Gastroesophageal sphincter (tissue), 3 donors: ENCODE measurements at regions not wholly inside any gene's neighbourhood (a gene's known extent, or its start where the extent isn't known, plus 50 kb on each side); places are given as distances from the start of the nearest gene placed in this dataset.

Source experiments
- CTCF ChIP-seq, 4 experiments: fragments of 200-600 bp in 2 of 4; fragments of 450-650 bp in 2 of 4; sonication (generic) in 1 of 4; IDR thresholded peaks; one replicate each; pipeline ENCODE4 v1.5.1; 2017 to 2019; ENCODE audit warnings: antibody characterized with exemption in 4 of 4, mild to moderate bottlenecking in 2 of 4, moderate library complexity in 2 of 4
- EP300 ChIP-seq: sonication (generic); formaldehyde crosslinking; IDR thresholded peaks from one replicate; pipeline ENCODE4 v1.6.1; 2017; ENCODE audit warnings: antibody characterized with exemption, mild to moderate bottlenecking
- POLR2A ChIP-seq, 2 donors: fragments of 450-650 bp; IDR thresholded peaks; one replicate each; pipeline ENCODE4 v1.6.1; 2017; ENCODE audit warnings: antibody characterized with exemption in 2 of 2, mild to moderate bottlenecking in 2 of 2, moderate library complexity in 1 of 2
- POLR2AphosphoS5 ChIP-seq: sonication (generic); formaldehyde crosslinking; IDR thresholded peaks from one replicate; pipeline ENCODE4 v1.6.1; 2017; ENCODE audit warnings: antibody characterized with exemption

GRCh38 chr12:84272324-84272723 is 640.3 kb downstream of the SLC6A15 start:
- TF ChIP-seq CTCF (IDR thresholded peaks at IDR 0.05), result no peak
- no peak for TF ChIP-seq POLR2AphosphoS5
- no peak for TF ChIP-seq POLR2A (IDR thresholded peaks at IDR 0.05)
- no peak for TF ChIP-seq EP300
